ENCODE measurements at regions not wholly inside any gene's neighbourhood (a gene's known extent, or its start where the extent isn't known, plus 50 kb on each side); places are given as distances from the start of the nearest gene placed in this dataset.

GRCh38 chr2:241957276-241957675 lies 87.7 kb downstream of the RTP5 start:
- RAD21 ChIA-PET (ENCODE audit: unreplicated experiment): interaction anchor here (1.2 kb wide), 1 partner anchor 8 kb away, joined by 3 read pairs; no protein-coding TSS in a partner anchor
- 90% methylated on average over 14 of the region's 14 CpGs for WGBS (ENCODE audit: insufficient coverage, insufficient replicate concordance, low lambda C conversion rate, missing lambda C conversion rate)
- Histone ChIP-seq H3K79me2 (ENCODE audit: control insufficient read depth, insufficient read depth, low read length) (no peaks in the 10 kb centered on the region), H3K4me2 (ENCODE audit: control insufficient read depth, insufficient read depth) (no peak overlapping the region), H2AFZ (ENCODE audit: control insufficient read depth, low read depth, low read length) (no peak overlapping the region), H3K9ac (ENCODE audit: control insufficient read depth, insufficient read depth, low read length) (no peak overlapping the region), H3K4me1 (ENCODE audit: control insufficient read depth, insufficient read depth, low read length) (no peaks in the 10 kb centered on the region), H3K27ac (ENCODE audit: control insufficient read depth, insufficient read depth) (no peak overlapping the region), H3K4me3 (no peak overlapping the region), H3K27me3 (replicated peaks in 1 of 2; ENCODE audit: control insufficient read depth in 2 of 2, insufficient read depth in 2 of 2, low read length in 1 of 2) (no peaks in the 10 kb centered on the region), H3K9me3 (replicated peaks; ENCODE audit: control insufficient read depth, insufficient read depth, low read length) (peaks cover 1% of the 10 kb centered on the region; the same call in 2 of the 3 replicates), H3K36me3 (ENCODE audit: control insufficient read depth in 2 of 2, insufficient read depth in 2 of 2, low read length in 1 of 2) (no peaks in the 10 kb centered on the region), H4K20me1 (ENCODE audit: control insufficient read depth, insufficient read depth) (no peaks in the 10 kb centered on the region)
- BruUV-seq (replicated peaks): no TSS peak
- POLR2A ChIA-PET: no interaction called here
- in situ Hi-C loops (cut with MboI) (no loop called here), intact Hi-C loops (cut with micrococcal nuclease; ENCODE audit: unreplicated experiment) (no loop called here)
- SMC1A ChIA-PET (ENCODE audit: uncharacterized antibody, unreplicated experiment): no interaction called here
- CTCF ChIA-PET: no interaction called here
- no peak for DNase-seq (ENCODE audit: low read depth, low spot score)
- no peak for ATAC-seq
- no peak for FAIRE-seq
- TF ChIP-seq TCF12 (IDR thresholded peaks at IDR 0.05; ENCODE audit: low read depth, low read length) (no peak), SP1 (IDR thresholded peaks at IDR 0.05; ENCODE audit: low read depth, low read length) (no peak), CREM (IDR thresholded peaks at IDR 0.05; ENCODE audit: low read depth) (no peak), STAT3 (IDR thresholded peaks at IDR 0.05; ENCODE audit: low read depth, low read length) (no peak), ZBTB4 (CRISPR knock-in tag; IDR thresholded peaks at IDR 0.05) (no peak), SKIL (IDR thresholded peaks at IDR 0.05; ENCODE audit: low read depth, poor library complexity, severe bottlenecking) (no peak), E2F8 (IDR thresholded peaks at IDR 0.05; ENCODE audit: low read depth, partially characterized antibody) (no peak), HDAC2 (IDR thresholded peaks at IDR 0.05) (no peak), TCF7 (IDR thresholded peaks at IDR 0.05; ENCODE audit: borderline replicate concordance) (no peak), RUNX3 (IDR thresholded peaks at IDR 0.05; ENCODE audit: low read length) (no peak), MYC (IDR thresholded peaks at IDR 0.05; ENCODE audit: insufficient read depth, insufficient read length, insufficient replicate concordance, low read length, severe bottlenecking) (no peak), MXI1 (IDR thresholded peaks at IDR 0.05; ENCODE audit: low read depth, low read length) (no peak), CEBPB (IDR thresholded peaks at IDR 0.05; ENCODE audit: borderline replicate concordance in 1 of 2, low read depth in 2 of 2, low read length in 2 of 2) (no peak), MTA3 (IDR thresholded peaks at IDR 0.05; ENCODE audit: borderline replicate concordance, low read length) (no peak), SMAD5 (IDR thresholded peaks at IDR 0.05; ENCODE audit: low read depth) (no peak), SMC3 (IDR thresholded peaks at IDR 0.05; ENCODE audit: borderline replicate concordance, low read length) (no peak), RB1 (IDR thresholded peaks at IDR 0.05; ENCODE audit: borderline replicate concordance) (no peak), IKZF1 (conservative IDR thresholded peaks at IDR 0.05) (no peak)
